ENCODE measurements at regions not wholly inside any gene's neighbourhood (a gene's known extent, or its start where the extent isn't known, plus 50 kb on each side); places are given as distances from the start of the nearest gene placed in this dataset.

DNA sequence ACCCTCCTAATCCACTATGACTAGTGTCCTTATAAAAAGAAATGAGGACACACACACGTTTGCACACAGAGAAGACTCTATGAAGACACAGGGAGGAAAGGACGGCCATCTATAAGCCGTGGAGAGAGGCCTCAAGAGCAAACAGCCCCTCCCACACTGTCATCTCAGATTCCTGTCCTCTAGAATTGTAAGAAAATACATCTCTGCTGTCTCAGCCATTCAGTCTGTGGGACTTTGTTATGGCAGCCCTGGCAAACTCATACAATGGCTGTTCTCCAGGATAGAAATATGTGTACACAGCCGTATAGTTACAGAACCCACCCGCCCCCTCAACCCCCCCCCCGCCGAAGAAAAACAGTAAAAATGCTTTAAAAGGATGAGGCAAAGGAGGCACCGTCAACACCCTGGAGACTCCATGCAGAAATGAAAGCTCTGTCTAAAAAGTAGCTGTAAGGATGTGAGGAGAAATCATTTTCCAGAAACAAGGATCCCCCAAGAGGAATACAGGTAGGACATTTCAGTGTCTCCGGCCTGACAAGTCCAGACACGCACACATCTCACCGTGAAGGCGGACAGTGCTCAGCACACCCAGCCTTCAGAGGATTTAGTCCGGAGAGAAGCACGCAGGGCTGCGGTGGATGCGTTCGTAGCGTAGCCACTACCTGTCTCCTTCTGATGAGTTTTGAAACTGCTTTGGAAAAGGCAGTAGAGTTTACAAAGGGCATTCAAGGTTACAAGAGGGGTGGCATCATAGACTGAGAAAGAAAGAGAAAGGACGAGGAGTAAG, 110.8 kb upstream of the ERCC6L2 start:
- TF ChIP-seq CEBPB (IDR thresholded peaks at IDR 0.05; ENCODE audit: low read depth, low read length), result no peak
- no peak for TF ChIP-seq POLR2A (IDR thresholded peaks at IDR 0.05; ENCODE audit: low read depth, low read length)
- TF ChIP-seq, protein P1, sequence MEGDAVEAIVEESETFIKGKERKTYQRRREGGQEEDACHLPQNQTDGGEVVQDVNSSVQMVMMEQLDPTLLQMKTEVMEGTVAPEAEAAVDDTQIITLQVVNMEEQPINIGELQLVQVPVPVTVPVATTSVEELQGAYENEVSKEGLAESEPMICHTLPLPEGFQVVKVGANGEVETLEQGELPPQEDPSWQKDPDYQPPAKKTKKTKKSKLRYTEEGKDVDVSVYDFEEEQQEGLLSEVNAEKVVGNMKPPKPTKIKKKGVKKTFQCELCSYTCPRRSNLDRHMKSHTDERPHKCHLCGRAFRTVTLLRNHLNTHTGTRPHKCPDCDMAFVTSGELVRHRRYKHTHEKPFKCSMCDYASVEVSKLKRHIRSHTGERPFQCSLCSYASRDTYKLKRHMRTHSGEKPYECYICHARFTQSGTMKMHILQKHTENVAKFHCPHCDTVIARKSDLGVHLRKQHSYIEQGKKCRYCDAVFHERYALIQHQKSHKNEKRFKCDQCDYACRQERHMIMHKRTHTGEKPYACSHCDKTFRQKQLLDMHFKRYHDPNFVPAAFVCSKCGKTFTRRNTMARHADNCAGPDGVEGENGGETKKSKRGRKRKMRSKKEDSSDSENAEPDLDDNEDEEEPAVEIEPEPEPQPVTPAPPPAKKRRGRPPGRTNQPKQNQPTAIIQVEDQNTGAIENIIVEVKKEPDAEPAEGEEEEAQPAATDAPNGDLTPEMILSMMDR (conservative IDR thresholded peaks at IDR 0.05; ENCODE audit: low read depth, low read length), result no peak
- TF ChIP-seq, protein P2, sequence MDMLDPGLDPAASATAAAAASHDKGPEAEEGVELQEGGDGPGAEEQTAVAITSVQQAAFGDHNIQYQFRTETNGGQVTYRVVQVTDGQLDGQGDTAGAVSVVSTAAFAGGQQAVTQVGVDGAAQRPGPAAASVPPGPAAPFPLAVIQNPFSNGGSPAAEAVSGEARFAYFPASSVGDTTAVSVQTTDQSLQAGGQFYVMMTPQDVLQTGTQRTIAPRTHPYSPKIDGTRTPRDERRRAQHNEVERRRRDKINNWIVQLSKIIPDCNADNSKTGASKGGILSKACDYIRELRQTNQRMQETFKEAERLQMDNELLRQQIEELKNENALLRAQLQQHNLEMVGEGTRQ (IDR thresholded peaks at IDR 0.05; ENCODE audit: low read depth, low read length), result no peak
- TF ChIP-seq RCOR1 (IDR thresholded peaks at IDR 0.05; ENCODE audit: insufficient replicate concordance, low read length), result no peak
- no peak for TF ChIP-seq BHLHE40 (IDR thresholded peaks at IDR 0.05; ENCODE audit: low read depth, low read length)
- TF ChIP-seq MAFK (IDR thresholded peaks at IDR 0.05; ENCODE audit: low read depth, low read length), result no peak
- TF ChIP-seq FOS (IDR thresholded peaks at IDR 0.05; ENCODE audit: low read depth, low read length), result no peak
- TF ChIP-seq SMC3 (IDR thresholded peaks at IDR 0.05; ENCODE audit: low read depth, low read length), result no peak
- no peak for TF ChIP-seq RFX5 (IDR thresholded peaks at IDR 0.05; ENCODE audit: low read depth, low read length)
